ENCODE measurements at regions not wholly inside any gene's neighbourhood (a gene's known extent, or its start where the extent isn't known, plus 50 kb on each side); places are given as distances from the start of the nearest gene placed in this dataset.

DNA sequence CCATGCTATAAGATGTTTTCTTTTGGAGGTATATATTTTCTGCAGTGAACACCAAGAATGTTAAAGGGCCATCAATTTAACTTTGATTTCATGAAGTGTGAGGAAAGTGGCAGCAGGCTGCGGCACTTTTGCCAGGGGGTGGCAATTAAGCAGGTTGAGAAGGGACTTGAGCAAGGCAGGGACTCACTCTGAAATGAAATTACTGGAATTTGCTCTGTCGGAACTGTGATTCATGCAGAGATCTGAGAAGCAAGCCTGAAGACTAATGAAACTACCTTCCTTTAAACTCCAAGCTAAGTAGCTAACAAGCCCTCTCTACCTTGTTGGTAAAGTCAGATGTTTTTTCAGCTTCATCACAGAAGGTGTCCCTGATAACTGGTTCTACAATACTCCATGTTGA, 441.6 kb downstream of the SIPA1L2 start:
- TF ChIP-seq, protein P1, sequence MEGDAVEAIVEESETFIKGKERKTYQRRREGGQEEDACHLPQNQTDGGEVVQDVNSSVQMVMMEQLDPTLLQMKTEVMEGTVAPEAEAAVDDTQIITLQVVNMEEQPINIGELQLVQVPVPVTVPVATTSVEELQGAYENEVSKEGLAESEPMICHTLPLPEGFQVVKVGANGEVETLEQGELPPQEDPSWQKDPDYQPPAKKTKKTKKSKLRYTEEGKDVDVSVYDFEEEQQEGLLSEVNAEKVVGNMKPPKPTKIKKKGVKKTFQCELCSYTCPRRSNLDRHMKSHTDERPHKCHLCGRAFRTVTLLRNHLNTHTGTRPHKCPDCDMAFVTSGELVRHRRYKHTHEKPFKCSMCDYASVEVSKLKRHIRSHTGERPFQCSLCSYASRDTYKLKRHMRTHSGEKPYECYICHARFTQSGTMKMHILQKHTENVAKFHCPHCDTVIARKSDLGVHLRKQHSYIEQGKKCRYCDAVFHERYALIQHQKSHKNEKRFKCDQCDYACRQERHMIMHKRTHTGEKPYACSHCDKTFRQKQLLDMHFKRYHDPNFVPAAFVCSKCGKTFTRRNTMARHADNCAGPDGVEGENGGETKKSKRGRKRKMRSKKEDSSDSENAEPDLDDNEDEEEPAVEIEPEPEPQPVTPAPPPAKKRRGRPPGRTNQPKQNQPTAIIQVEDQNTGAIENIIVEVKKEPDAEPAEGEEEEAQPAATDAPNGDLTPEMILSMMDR (IDR thresholded peaks at IDR 0.05 in 8 of 11, conservative IDR thresholded peaks at IDR 0.05 in 3 of 11), result no peak
- TF ChIP-seq POLR2A (IDR thresholded peaks at IDR 0.05), result no peak
- TF ChIP-seq POLR2AphosphoS5 (IDR thresholded peaks at IDR 0.05), result no peak
